GM12892 (cell line): ENCODE measurements at regions not wholly inside any gene's neighbourhood (a gene's known extent, or its start where the extent isn't known, plus 50 kb on each side); places are given as distances from the start of the nearest gene placed in this dataset.
"Not testable (repeated sequence)": the region's sequence is repeated elsewhere in the genome, so short reads cannot be mapped to it uniquely, and the experiment has no call there.

ENCODE experiments used
- DNase-seq: peaks from one replicate; pipeline ENCODE4 v3.0.0; 2011; ENCODE audit not compliant: insufficient read length
- FAIRE-seq: peaks from 2 replicates; lab custom pipeline; 2011; peaks lifted over from hg19 to GRCh38; lab: Jason Lieb, UNC
- POLR2A ChIP-seq: IDR thresholded peaks from 2 replicates; pipeline ENCODE4 v1.6.1; 2011; ENCODE audit warnings: low read depth, low read length, control low read depth
- POLR2AphosphoS5 ChIP-seq: IDR thresholded peaks from 2 replicates; pipeline ENCODE4 v1.6.1; 2011; ENCODE audit warnings: low read depth, low read length, control low read depth
- TAF1 ChIP-seq: IDR thresholded peaks from 2 replicates; pipeline ENCODE4 v1.6.1; 2011; ENCODE audit warnings: low read depth, mild to moderate bottlenecking, control low read depth, low read length, borderline replicate concordance

GRCh38 chr6:125586074-125586473 lies 163.4 kb upstream of the HEY2 start:
- DNase-seq (no peak), FAIRE-seq (no peak)
- TF ChIP-seq POLR2A (no peak), TAF1 (no peak), POLR2AphosphoS5 (no peak)

DNA sequence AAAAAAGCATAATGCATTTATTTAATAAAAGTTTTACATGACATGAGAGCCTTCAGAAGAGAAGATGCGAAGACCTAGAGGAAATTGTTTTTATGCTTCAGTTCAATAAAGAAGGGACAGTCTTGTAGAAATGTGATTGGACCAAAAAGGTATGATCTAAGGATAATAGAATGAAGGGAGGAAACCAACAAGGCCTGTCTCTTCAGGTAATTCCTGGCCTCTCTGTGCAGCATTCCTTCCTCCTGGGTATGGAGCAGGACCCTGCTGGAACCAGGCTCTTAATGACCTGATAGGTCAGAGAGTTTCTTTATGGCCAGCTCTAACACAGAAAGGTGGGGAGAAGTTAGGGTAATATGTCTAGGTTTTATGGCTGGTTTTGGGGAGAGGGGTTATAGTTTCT lies 162.8 kb upstream of the HEY2 start:
- FAIRE-seq (no peak), DNase-seq (no peak)
- TF ChIP-seq TAF1 (no peak), POLR2A (no peak), POLR2AphosphoS5 (no peak)

DNA sequence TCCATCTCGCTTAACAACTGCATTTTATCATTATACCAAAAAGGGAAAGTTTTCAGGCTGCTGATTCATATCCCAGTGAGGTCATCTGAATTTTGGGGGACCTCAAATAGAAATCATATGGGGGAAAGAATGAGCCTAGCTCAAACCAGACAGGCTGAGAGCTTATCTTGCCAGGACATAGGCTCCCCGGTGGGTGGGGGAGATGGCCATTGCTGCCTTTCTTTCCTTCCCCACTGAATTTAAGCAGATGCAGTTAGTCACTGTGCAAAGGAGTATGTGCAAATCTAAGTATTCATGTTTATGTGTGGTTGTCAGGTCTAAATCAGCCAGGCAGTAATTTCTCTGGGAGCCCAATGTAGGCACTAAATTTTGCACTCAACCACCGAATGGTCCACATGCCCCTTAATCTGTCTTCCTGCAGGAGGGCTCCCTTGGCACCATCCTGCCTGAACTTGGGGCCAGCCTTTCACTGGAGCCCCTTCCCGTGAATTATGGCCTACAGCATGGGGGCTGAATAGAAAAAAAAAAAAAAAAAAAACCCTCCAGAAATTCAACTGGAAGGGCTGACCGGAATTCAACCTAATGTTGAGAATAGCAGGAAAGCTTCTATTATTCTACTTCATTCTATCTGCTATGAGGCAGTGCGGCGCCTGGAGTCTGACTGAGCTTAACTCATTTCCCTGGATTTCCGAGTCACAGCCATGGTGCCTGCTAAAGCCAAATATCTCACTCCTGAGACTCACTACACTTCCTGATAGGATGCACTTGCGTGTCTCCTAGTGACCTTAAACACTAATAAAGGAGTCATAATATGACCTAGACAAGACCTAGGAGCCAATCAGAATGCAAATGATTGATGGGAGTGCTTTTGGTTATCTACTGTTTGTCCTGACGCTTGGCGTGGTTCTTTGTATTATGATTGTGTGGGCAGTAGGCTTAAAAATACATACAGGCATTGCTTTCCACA lies 161.5 kb upstream of the HEY2 start:
- TF ChIP-seq TAF1, result no peak
- TF ChIP-seq POLR2AphosphoS5, result no peak
- TF ChIP-seq POLR2A, result no peak
- no peak for FAIRE-seq
- DNase-seq, result no peak

DNA sequence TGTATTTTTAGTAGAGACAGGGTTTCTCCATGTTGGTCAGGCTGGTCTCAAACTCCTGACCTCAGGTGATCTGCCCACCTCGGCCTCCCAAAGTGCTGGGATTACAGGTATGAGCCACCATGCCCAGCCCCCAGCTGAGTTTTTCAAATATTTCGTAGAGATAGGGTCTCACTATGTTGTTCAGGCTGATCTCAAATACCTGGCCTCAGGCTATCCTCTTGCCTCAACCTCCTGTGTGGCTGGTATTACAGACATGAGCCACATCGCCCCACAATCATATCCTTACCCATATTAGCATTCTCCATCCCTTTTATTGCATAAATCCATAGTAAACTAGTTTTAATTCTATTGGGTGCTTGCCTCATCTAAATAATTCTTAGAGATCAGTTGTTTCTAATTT lies 157.6 kb upstream of the HEY2 start:
- FAIRE-seq, DNase-seq: not testable (repeated sequence)

GRCh38 chr6:125593746-125594145 lies 155.7 kb upstream of the HEY2 start:
- no peak for FAIRE-seq
- TF ChIP-seq TAF1 (no peak), POLR2AphosphoS5 (no peak)

GRCh38 chr6:125596020-125596419 lies 153.4 kb upstream of the HEY2 start:
- DNase-seq (no peak), FAIRE-seq (no peak)
- TF ChIP-seq POLR2A, result no peak

More at GRCh38 chr6:125593746-125594145, 155.7 kb upstream of the HEY2 start:
- DNase-seq, result no peak

DNA sequence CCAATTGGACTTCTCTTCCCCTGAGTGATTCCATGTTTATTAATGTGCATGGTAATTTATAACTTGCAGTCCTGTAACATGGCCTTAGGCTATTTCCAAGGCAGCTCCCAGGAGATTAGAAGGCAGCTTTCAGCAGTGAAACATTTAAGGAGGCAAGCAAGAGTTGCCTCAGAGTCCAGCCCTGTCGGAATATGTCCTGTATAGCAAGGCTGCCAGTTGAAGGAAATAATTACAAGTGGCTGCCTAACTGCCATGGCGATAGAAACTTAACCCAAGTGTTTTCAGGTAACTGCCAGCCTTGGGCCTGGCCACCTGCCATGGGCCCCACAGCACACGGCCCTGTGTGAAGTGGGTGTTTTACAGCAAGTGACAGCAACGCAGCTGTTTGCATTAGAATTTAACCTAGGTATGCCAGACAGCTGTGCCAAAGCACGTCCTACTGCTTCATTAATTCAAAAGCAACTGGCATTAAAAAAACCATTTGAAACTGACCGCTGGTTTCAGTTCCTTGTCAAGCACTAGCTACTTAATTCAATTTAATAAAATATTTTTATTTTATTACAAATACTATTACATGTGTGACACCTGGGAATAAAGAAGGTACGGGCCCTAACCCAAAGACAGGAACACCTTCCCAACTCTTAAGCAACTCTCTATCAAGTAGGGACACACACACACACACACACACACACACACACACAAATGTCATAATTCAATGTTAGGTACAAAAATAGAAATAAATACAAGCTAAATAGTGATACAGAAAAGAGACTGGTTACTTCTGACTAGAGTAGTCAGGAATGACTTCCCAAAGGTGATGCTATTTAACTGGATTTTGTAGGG lies 151.8 kb upstream of the HEY2 start:
- FAIRE-seq (no peak), DNase-seq (no peak)
- TF ChIP-seq POLR2AphosphoS5 (no peak), POLR2A (no peak), TAF1 (no peak)

DNA sequence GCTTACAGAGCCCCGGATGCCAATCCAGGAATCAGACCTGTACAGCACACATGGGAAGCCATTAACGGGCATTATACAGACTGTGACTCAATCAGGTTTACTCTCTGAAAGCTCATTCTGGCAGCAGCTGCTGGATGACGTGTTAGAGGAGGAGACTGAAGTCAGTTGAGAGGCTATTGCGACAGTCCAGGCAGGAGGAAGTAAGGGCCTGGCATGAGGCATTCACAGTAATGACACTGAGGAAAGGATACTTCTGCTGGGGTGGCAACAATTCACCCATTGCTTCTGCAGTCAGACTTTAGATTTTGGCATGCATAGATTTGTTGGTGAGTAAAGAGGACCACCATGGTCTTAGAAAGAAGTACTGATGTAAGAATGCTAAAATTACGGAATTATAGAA lies 151.0 kb upstream of the HEY2 start:
- no peak for FAIRE-seq
- DNase-seq, result no peak
- no peak for TF ChIP-seq POLR2A
- TF ChIP-seq POLR2AphosphoS5, result no peak
- TF ChIP-seq TAF1, result no peak

DNA sequence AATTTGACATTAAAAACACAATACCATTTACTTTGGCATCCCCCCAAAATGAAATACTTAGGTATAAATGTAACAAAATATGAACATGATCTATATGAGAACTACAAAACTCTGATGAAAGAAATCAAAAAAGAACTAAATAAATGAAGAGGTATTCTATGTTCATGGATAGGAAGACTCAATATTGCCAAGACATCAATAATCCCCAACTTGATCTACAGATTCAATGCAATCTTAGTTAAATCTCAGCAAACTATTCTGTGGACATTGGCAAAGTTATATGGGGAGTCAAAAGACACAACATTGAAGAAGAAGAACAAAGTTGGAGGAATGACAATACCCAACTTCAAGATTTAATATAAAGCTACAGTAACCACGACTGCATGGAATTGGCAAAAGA lies 145.2 kb upstream of the HEY2 start:
- no peak for DNase-seq
- FAIRE-seq, result no peak
- TF ChIP-seq POLR2A, result no peak
- no peak for TF ChIP-seq POLR2AphosphoS5
- no peak for TF ChIP-seq TAF1

GRCh38 chr6:125611573-125612344 lies 137.7 kb upstream of the HEY2 start:
- DNase-seq (no peak), FAIRE-seq (no peak)
- TF ChIP-seq POLR2AphosphoS5 (no peak), TAF1 (no peak), POLR2A (no peak)

DNA sequence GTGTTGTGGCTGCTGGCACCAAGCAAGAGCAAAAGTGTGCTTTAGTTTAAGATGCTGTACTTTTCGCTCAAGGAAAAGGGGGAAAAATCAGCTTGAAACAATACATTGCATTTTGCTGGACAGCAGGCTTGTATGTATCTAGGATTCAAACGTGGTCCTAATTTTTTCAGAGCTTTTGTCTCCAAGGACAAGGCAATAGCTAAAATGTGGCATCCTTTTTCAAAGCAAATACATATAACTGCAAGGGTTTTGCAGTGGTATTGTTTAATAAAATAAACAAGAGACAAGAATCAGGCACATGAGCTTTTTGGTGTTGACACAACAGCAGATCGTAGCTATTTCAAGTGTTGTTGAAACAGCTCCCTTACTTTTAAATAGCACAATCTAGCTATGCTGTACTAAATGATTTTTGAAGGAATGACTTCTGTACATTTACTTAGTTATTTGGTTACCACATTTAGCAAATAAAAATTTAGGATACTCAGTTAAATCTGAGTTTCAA lies 137.0 kb upstream of the HEY2 start:
- no peak for FAIRE-seq
- TF ChIP-seq POLR2AphosphoS5 (no peak), POLR2A (no peak), TAF1 (no peak)
- DNase-seq, result no peak
